CD14-positive monocyte (primary cell): ENCODE measurements at regions not wholly inside any gene's neighbourhood (a gene's known extent, or its start where the extent isn't known, plus 50 kb on each side); places are given as distances from the start of the nearest gene placed in this dataset.

Experiments used
- DNase-seq, 3 donors: peaks; one replicate each; pipeline ENCODE4 v3.0.0-alpha.2; 2011 to 2022
- H2AFZ ChIP-seq: 2 replicates; pipeline ENCODE4 v1.6.0; 2012; ENCODE audit warnings: mild to moderate bottlenecking, low read depth, low read length, inconsistent platforms; ENCODE audit not compliant: insufficient read depth, poor library complexity, severe bottlenecking
- H3K27ac ChIP-seq, 2 donors: 1 replicate in 1 of 2; 2 replicates in 1 of 2; pipeline ENCODE4 v1.5.1; 2012 to 2013; ENCODE audit warnings: low read length in 2 of 2, control low read depth in 1 of 2, inconsistent platforms in 1 of 2, low read depth in 1 of 2, mild to moderate bottlenecking in 1 of 2
- H3K27me3 ChIP-seq, 2 donors: one replicate each; pipeline versions ENCODE4 v1.6.0 to v1.6.1; 2011 to 2013; ENCODE audit warnings: low read length in 2 of 2; ENCODE audit not compliant: control insufficient read depth in 2 of 2, insufficient read depth in 2 of 2
- H3K36me3 ChIP-seq, 2 donors: replicated peaks in 1 of 2; 1 replicate in 1 of 2; 2 replicates in 1 of 2; pipeline versions ENCODE4 v1.5.1 to v1.6.1; 2012 to 2013; ENCODE audit warnings: low read length in 2 of 2, control low read depth in 1 of 2, inconsistent platforms in 1 of 2, mild to moderate bottlenecking in 1 of 2; ENCODE audit not compliant: insufficient read depth in 2 of 2, control insufficient read depth in 1 of 2
- H3K4me1 ChIP-seq, 2 donors: 1 replicate in 1 of 2; 2 replicates in 1 of 2; pipeline versions ENCODE4 v1.5.1 to v1.6.1; 2012 to 2013; ENCODE audit warnings: low read length in 2 of 2, control low read depth in 1 of 2, inconsistent platforms in 1 of 2, mild to moderate bottlenecking in 1 of 2, moderate library complexity in 1 of 2; ENCODE audit not compliant: insufficient read depth in 2 of 2, control insufficient read depth in 1 of 2
- H3K4me2 ChIP-seq: replicated peaks from 2 replicates; pipeline ENCODE3; 2012; ENCODE audit warnings: low read length, moderate library complexity, mild to moderate bottlenecking; ENCODE audit not compliant: poor library complexity, severe bottlenecking; ENCODE audit errors: extremely low read depth
- H3K4me3 ChIP-seq, 3 experiments: fragments of 200-600 bp in 1 of 3; sonication (generic) in 1 of 3; replicated peaks in 1 of 3; 1 replicate in 2 of 3; 2 replicates in 1 of 3; pipeline ENCODE4 v1.5.1; 2011 to 2013; ENCODE audit warnings: low read length in 3 of 3, mild to moderate bottlenecking in 3 of 3, control low read depth in 2 of 3, low read depth in 2 of 3, inconsistent platforms in 1 of 3, moderate library complexity in 1 of 3
- H3K79me2 ChIP-seq: 2 replicates; pipeline ENCODE4 v1.6.0; 2012; ENCODE audit warnings: mild to moderate bottlenecking, control low read depth, inconsistent platforms, low read length, moderate library complexity; ENCODE audit not compliant: insufficient read depth
- H3K9ac ChIP-seq: 2 replicates; pipeline ENCODE4 v1.6.0; 2017; ENCODE audit warnings: low read length, mild to moderate bottlenecking; ENCODE audit not compliant: insufficient read depth, poor library complexity, severe bottlenecking
- H3K9me3 ChIP-seq, 2 donors: replicated peaks in 1 of 2; 1 replicate in 1 of 2; 2 replicates in 1 of 2; pipeline versions ENCODE4 v1.5.1 to v1.6.1; 2012 to 2013; ENCODE audit warnings: low read length in 2 of 2, control low read depth in 1 of 2; ENCODE audit not compliant: control insufficient read depth in 1 of 2, insufficient read depth in 1 of 2
- H4K20me1 ChIP-seq: 2 replicates; pipeline ENCODE4 v1.6.0; 2012; ENCODE audit warnings: mild to moderate bottlenecking, low read length, control low read depth, moderate library complexity; ENCODE audit not compliant: insufficient read depth
- H3K27ac Mint-ChIP-seq, 7 donors: one replicate each; pipeline ENCODE4 v1.8.0; 2020; ENCODE audit warnings: mild to moderate bottlenecking in 7 of 7, mixed read lengths in 7 of 7, moderate library complexity in 6 of 7, inconsistent platforms in 2 of 7
- H3K27me3 Mint-ChIP-seq, 3 donors: one replicate each; pipeline ENCODE4 v1.8.0; 2021 to 2022; ENCODE audit warnings: low read depth in 3 of 3, mild to moderate bottlenecking in 3 of 3, mixed read lengths in 3 of 3, moderate library complexity in 3 of 3, inconsistent platforms in 1 of 3
- H3K36me3 Mint-ChIP-seq, 2 donors: one replicate each; pipeline ENCODE4 v1.8.0; 2020; ENCODE audit warnings: mixed read lengths in 2 of 2, inconsistent platforms in 1 of 2, mild to moderate bottlenecking in 1 of 2
- H3K4me1 Mint-ChIP-seq: one replicate; pipeline ENCODE4 v1.8.0; 2020; ENCODE audit warnings: mild to moderate bottlenecking, mixed read lengths
- H3K4me3 Mint-ChIP-seq, 2 donors: one replicate each; pipeline ENCODE4 v1.8.0; 2020; ENCODE audit warnings: mild to moderate bottlenecking in 2 of 2, mixed read lengths in 2 of 2, moderate library complexity in 1 of 2
- H3K9me3 Mint-ChIP-seq, 7 donors: one replicate each; pipeline ENCODE4 v1.8.0; 2020 to 2022; ENCODE audit warnings: mixed read lengths in 7 of 7, mild to moderate bottlenecking in 6 of 7, moderate library complexity in 6 of 7, inconsistent platforms in 2 of 7
- CTCF ChIP-seq: fragments of 200-600 bp; IDR thresholded peaks from one replicate; pipeline ENCODE4 v1.8.0; 2022; ENCODE audit warnings: antibody characterized with exemption, mild to moderate bottlenecking
- WGBS: methylation state at CpG from one replicate; pipeline ENCODE4 v1.1.5; 2013; ENCODE audit warnings: missing lambda C conversion rate; ENCODE audit not compliant: insufficient coverage; 5-methylcytosine and 5-hydroxymethylcytosine counted together
- intact Hi-C, 2 donors: fragments of 100-400 bp; cut with micrococcal nuclease; formaldehyde crosslinking; loops; one replicate each; pipeline versions ENCODE4 v1.15.0 to v1.15.1; 2023

- Histone ChIP-seq H3K79me2 (no peaks in the 10 kb centered on the region), H3K4me2 (no peak overlapping the region), H3K4me1 (no peaks in the 10 kb centered on the region), H3K36me3 (no peaks in the 10 kb centered on the region), H3K9me3 (peaks cover 6 to 15% of the 10 kb centered on the region in 2 donors), H3K27me3 (no peaks in the 10 kb centered on the region), H4K20me1 (no peaks in the 10 kb centered on the region), H3K27ac (no peak overlapping the region), H3K9ac (no peak overlapping the region), H2AFZ (no peak overlapping the region), H3K4me3 (no peak overlapping the region)
- Mint-ChIP-seq H3K4me1 (no peaks in the 10 kb centered on the region), H3K36me3 (no peaks in the 10 kb centered on the region), H3K27me3 (no peaks in the 10 kb centered on the region), H3K9me3 (peaks cover 0 to 16% (median 10%) of the 10 kb centered on the region in 7 donors), H3K4me3 (no peak overlapping the region), H3K27ac (no peak overlapping the region)
- WGBS: no CpG with 5 or more reads among the region's 1 CpG
- no peak for DNase-seq
- intact Hi-C loops: no loop called here
- no peak for TF ChIP-seq CTCF
Measured at GRCh38 chr2:146455325-146455724, 1389.5 kb upstream of the ACVR2A start.

- Mint-ChIP-seq H3K4me1 (no peaks in the 10 kb centered on the region), H3K27ac (no peak overlapping the region)
- no CpG with 5 or more reads among the region's 1 CpG for WGBS
Measured at GRCh38 chr2:146451972-146452371, 1392.9 kb upstream of the ACVR2A start.

More at GRCh38 chr2:146451972-146452371, 1392.9 kb upstream of the ACVR2A start:
- H4K20me1 ChIP-seq: no peaks in the 10 kb centered on the region
- no peak for DNase-seq
- intact Hi-C loops: no loop called here
- no peak overlapping the region for H2AFZ ChIP-seq
- Mint-ChIP-seq H3K4me3 (no peak overlapping the region), H3K9me3 (peaks cover 0 to 2% (median 0%) of the 10 kb centered on the region in 7 donors), H3K36me3 (no peaks in the 10 kb centered on the region), H3K27me3 (no peaks in the 10 kb centered on the region)
- no peaks in the 10 kb centered on the region for H3K4me1 ChIP-seq
- TF ChIP-seq CTCF: no peak
- H3K4me2 ChIP-seq: no peak overlapping the region
- no peaks in the 10 kb centered on the region for H3K79me2 ChIP-seq
- no peaks in the 10 kb centered on the region for H3K27me3 ChIP-seq
- H3K9me3 ChIP-seq: no peaks in the 10 kb centered on the region
- no peak overlapping the region for H3K27ac ChIP-seq
- H3K36me3 ChIP-seq: no peaks in the 10 kb centered on the region
- H3K4me3 ChIP-seq: no peak overlapping the region
- H3K9ac ChIP-seq: no peak overlapping the region
